SK-N-MC (cell line): ENCODE measurements at regions not wholly inside any gene's neighbourhood (a gene's known extent, or its start where the extent isn't known, plus 50 kb on each side); places are given as distances from the start of the nearest gene placed in this dataset.

Experiments
- EZH2 ChIP-seq: fragments of 200-600 bp; sonication (generic); IDR thresholded peaks from one replicate; pipeline ENCODE4 v1.6.1; 2017; ENCODE audit warnings: antibody characterized with exemption
- FOXP2 ChIP-seq: optimal IDR thresholded peaks from 2 replicates; pipeline ENCODE3; 2011; ENCODE audit warnings: mild to moderate bottlenecking, moderate library complexity; ENCODE audit not compliant: insufficient read depth; ENCODE audit errors: extremely low read length, control extremely low read depth
- POLR2AphosphoS5 ChIP-seq: IDR thresholded peaks from 2 replicates; pipeline ENCODE4 v1.6.1; 2012; ENCODE audit warnings: mild to moderate bottlenecking, low read depth, low read length, borderline replicate concordance

DNA sequence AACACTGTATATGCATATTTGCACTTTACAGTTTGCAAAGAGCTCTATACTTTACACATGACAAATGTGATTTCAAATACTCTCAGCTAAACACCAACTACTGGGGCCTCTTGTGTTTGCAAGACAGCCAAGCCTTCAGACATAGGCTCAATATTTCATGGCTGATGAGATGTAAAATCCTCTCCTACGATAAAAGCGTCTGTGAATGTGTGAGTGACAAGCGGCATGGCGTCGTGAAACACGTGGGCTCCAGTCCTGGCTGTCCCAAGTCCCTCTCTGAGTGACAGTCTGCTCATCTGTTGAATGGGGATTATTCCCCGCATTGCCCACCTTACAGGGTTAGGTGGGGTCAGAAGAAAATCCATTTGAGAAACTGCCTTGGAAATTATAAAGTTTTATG, 489.8 kb downstream of the RNF144A start:
- TF ChIP-seq POLR2AphosphoS5 (no peak), EZH2 (no peak), FOXP2 (no peak)
